Type B pancreatic cell (in vitro differentiated cells): ENCODE measurements at regions not wholly inside any gene's neighbourhood (a gene's known extent, or its start where the extent isn't known, plus 50 kb on each side); places are given as distances from the start of the nearest gene placed in this dataset.

Source experiments
- DNase-seq: peaks from one replicate; pipeline ENCODE4 v3.0.0; 2021; ENCODE audit warnings: mixed read lengths; ENCODE audit not compliant: unreplicated experiment; ENCODE audit errors: extremely low spot score
- H3K27ac Mint-ChIP-seq: 2 replicates; pipeline ENCODE4 v1.8.0; 2021; ENCODE audit warnings: mild to moderate bottlenecking, mixed read lengths
- H3K27me3 Mint-ChIP-seq: 2 replicates; pipeline ENCODE4 v1.8.0; 2021; ENCODE audit warnings: mixed read lengths
- H3K36me3 Mint-ChIP-seq: 2 replicates; pipeline ENCODE4 v1.8.0; 2021; ENCODE audit warnings: mixed read lengths
- H3K4me1 Mint-ChIP-seq: one replicate; pipeline ENCODE4 v1.8.0; 2021; ENCODE audit warnings: mixed read lengths; ENCODE audit not compliant: unreplicated experiment
- H3K4me3 Mint-ChIP-seq: 2 replicates; pipeline ENCODE4 v1.8.0; 2021; ENCODE audit warnings: mild to moderate bottlenecking, mixed read lengths
- H3K9me3 Mint-ChIP-seq: 2 replicates; pipeline ENCODE4 v1.8.0; 2021; ENCODE audit warnings: mixed read lengths
- TF ChIP-seq, protein P1 (sequence below): fragments of 200-600 bp; sonication (generic); conservative IDR thresholded peaks from 2 replicates; pipeline ENCODE4 v1.5.0; 2021; ENCODE audit warnings: antibody characterized with exemption, mild to moderate bottlenecking

DNA sequence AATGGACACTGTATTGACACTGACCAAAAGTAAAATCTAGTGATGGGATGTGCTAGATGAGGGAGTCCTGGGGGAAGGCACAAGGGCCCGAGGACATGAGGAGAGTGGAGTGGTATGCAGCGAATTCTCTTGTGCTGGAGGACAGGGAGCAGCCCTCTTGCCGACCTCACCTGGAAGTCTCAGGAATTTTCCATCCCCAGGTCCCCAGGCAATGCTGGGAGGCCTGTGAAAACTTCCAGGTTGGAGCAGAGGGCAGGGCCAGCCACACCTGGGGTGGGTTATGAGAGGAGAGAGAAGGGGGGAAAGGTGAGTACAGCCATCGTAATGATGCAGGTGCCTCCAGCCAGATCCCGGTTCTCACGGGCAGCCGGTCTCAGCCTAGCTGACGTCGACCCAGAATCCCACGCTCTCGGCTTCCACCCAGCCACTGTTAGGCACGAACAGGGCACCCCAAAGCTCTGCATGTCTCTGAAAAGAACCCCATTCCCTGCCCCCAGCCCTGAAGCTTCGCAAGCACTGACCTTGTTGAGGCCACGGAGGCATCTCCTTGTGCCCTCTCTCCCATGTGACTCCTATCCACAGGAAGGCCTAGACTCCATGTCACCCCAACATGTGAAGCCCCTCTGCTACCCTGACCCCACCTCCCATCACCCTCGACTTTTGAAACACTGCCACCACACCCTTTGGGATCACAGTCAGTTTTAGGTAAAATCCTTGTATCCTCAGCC lies 239.7 kb upstream of the MYO3A start:
- Mint-ChIP-seq H3K9me3 (no peaks in the 10 kb centered on the region), H3K27ac (no peak overlapping the region), H3K4me1 (no peaks in the 10 kb centered on the region), H3K27me3 (peaks cover 3% of the 10 kb centered on the region), H3K36me3 (no peaks in the 10 kb centered on the region), H3K4me3 (no peak overlapping the region)
- TF ChIP-seq, protein P1, sequence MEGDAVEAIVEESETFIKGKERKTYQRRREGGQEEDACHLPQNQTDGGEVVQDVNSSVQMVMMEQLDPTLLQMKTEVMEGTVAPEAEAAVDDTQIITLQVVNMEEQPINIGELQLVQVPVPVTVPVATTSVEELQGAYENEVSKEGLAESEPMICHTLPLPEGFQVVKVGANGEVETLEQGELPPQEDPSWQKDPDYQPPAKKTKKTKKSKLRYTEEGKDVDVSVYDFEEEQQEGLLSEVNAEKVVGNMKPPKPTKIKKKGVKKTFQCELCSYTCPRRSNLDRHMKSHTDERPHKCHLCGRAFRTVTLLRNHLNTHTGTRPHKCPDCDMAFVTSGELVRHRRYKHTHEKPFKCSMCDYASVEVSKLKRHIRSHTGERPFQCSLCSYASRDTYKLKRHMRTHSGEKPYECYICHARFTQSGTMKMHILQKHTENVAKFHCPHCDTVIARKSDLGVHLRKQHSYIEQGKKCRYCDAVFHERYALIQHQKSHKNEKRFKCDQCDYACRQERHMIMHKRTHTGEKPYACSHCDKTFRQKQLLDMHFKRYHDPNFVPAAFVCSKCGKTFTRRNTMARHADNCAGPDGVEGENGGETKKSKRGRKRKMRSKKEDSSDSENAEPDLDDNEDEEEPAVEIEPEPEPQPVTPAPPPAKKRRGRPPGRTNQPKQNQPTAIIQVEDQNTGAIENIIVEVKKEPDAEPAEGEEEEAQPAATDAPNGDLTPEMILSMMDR, result no peak
- DNase-seq, result peak; percentile 42

DNA sequence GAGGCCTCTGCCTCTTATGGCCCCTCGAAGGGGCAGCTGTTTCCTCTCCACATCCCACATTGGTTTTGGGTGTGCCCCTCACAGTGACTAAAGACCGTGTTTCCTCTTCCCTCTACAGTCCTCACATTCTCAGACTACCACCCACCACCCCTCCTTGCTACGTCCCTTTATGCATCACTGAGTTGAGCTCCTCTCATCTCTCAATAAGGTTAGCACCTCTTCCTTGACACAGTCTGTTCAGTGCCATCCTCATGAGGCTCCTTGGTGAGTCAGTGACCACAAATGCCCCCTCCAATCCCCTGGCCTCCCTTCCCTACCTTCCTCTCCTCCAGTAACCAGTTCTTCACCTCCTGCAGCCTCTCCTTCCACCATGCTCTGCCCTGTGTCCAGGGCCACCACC lies 239.1 kb upstream of the MYO3A start:
- H3K27me3 Mint-ChIP-seq, result peaks cover 3% of the 10 kb centered on the region
- no peak overlapping the region for H3K4me3 Mint-ChIP-seq
- no peaks in the 10 kb centered on the region for H3K36me3 Mint-ChIP-seq
- H3K27ac Mint-ChIP-seq, result no peak overlapping the region
- no peaks in the 10 kb centered on the region for H3K4me1 Mint-ChIP-seq
- no peaks in the 10 kb centered on the region for H3K9me3 Mint-ChIP-seq
- no peak for DNase-seq
- TF ChIP-seq, protein P1, result no peak

DNA sequence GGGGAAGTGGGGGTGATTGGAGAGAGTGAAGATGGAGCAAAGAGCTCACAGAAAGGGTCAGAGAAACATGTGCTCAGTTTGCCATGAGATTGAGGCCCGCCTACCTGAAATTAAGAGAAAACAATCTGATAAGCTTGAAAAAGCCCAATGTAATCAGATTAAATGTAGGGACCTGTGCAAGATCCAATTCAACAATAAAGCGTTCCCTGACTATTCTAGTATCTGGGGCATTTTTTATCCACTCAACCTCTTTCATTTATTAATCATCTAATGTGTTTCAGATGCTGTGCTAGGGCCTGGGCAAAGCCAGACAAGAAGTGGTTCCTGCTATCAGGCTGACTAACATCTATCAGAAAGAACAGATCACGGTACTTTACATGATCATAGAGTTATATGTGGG lies 238.4 kb upstream of the MYO3A start:
- Mint-ChIP-seq H3K4me1 (no peaks in the 10 kb centered on the region), H3K4me3 (no peak overlapping the region), H3K27me3 (peaks cover 3% of the 10 kb centered on the region), H3K9me3 (no peaks in the 10 kb centered on the region), H3K27ac (no peak overlapping the region), H3K36me3 (no peaks in the 10 kb centered on the region)
- TF ChIP-seq, protein P1, result no peak
- DNase-seq, result no peak

DNA sequence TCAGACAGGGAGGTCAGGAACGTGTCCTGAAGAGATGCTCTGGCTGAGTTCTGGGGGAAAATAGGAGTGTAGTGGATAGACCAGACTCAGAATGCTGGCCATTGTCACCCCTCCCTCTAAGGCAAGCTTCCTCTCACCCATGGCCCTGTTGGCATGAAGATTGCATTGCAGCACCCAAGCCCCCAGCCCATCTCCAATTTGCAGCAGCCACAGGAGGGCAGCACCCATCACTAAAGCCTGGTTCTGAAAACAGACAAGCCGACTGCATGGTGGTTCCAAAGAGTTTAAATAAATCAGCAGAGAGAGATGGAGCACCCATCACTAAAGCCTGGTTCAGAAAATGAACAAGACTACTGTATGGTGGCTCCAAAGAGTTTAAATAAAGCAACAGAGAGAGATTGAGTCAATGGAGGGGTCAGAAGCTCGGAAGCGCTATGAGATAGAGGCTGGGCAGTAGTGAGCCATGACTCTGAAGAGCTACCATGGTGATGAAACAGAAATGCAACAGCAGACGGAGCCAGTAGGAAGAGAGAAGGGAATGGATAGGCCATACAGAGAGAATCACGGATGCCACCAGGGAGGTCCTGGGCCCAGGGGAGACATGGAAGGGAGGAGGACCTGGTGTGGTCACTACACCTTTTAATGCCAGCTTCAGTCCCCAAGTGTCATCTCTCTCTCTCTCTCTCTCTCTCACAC lies 237.9 kb upstream of the MYO3A start:
- TF ChIP-seq, protein P1, result no peak
- Mint-ChIP-seq H3K27ac (no peak overlapping the region), H3K9me3 (no peaks in the 10 kb centered on the region), H3K4me3 (no peak overlapping the region), H3K27me3 (peaks cover under 1% of the 10 kb centered on the region), H3K4me1 (peaks cover 5% of the 10 kb centered on the region), H3K36me3 (no peaks in the 10 kb centered on the region)
- DNase-seq, result no peak

DNA sequence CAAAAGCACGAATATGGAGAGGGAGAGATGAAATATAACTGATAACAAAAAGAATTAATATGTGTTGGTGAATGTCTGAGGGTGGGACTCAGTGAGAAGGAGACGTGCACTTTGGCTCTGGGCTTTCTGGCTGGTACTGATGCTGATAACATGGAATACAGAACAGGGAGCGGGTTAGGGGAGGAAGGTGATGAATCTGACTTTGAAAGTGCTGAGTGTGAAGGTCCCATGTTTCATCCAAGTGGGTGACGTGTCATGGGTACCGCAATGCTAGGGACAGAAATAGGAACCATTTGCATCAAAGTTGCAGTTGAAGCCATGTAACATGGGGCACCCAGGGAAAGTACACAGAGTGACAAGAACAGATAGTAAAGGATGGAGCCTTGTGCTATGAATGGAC lies 236.6 kb upstream of the MYO3A start:
- peaks cover 9% of the 10 kb centered on the region for H3K4me1 Mint-ChIP-seq
- no peaks in the 10 kb centered on the region for H3K27me3 Mint-ChIP-seq
- TF ChIP-seq, protein P1, result no peak
- H3K9me3 Mint-ChIP-seq, result no peaks in the 10 kb centered on the region
- H3K4me3 Mint-ChIP-seq, result no peak overlapping the region
- no peaks in the 10 kb centered on the region for H3K36me3 Mint-ChIP-seq
- no peak overlapping the region for H3K27ac Mint-ChIP-seq
- no peak for DNase-seq
